HG03520 (cell line): ENCODE measurements at regions not wholly inside any gene's neighbourhood (a gene's known extent, or its start where the extent isn't known, plus 50 kb on each side); places are given as distances from the start of the nearest gene placed in this dataset.
"Not testable (repeated sequence)": the region's sequence is repeated elsewhere in the genome, so short reads cannot be mapped to it uniquely, and the experiment has no call there.

Experiments
- ATAC-seq: cut with Tn5 transposase; IDR thresholded peaks from one replicate; pipeline ENCODE4 v1.9.1; 2021; ENCODE audit warnings: mild to moderate bottlenecking, moderate library complexity; ENCODE audit not compliant: unreplicated experiment

DNA sequence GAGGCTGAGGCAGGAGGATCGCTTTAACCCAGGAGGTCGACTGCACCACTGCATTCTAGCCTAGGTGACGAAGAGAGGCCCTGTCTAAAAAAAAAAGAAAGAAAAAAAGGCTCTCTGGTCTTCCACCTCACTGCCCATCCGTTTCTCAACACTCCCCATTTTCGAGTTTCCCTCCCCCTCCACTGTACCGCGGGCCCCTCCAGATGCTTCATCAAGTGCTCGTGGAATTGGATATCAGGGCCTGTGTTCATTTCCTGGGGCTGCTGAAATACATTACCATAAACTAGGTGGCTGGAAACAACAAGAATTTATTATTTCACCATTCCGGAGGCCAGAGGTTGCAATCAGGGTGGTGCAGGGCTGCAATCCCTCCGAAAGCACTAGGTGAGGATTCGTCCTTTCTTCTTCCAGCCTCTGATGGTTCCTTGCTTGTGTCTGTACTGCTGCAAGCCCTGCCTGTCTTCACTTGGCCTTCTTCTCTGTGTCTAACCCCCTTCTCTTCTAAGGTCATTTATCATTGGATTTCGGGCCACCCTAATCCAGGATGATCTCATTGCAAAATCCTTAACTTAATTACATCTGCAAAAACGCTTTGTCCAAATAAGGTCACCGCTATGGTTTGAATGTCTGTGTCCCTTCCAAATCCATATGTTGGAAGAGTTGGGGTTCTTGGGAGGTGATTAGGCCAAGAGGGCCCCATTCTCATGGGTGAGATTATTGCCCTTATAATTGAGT lies 135.1 kb downstream of the CRLF3 start:
- not testable (repeated sequence) for ATAC-seq

DNA sequence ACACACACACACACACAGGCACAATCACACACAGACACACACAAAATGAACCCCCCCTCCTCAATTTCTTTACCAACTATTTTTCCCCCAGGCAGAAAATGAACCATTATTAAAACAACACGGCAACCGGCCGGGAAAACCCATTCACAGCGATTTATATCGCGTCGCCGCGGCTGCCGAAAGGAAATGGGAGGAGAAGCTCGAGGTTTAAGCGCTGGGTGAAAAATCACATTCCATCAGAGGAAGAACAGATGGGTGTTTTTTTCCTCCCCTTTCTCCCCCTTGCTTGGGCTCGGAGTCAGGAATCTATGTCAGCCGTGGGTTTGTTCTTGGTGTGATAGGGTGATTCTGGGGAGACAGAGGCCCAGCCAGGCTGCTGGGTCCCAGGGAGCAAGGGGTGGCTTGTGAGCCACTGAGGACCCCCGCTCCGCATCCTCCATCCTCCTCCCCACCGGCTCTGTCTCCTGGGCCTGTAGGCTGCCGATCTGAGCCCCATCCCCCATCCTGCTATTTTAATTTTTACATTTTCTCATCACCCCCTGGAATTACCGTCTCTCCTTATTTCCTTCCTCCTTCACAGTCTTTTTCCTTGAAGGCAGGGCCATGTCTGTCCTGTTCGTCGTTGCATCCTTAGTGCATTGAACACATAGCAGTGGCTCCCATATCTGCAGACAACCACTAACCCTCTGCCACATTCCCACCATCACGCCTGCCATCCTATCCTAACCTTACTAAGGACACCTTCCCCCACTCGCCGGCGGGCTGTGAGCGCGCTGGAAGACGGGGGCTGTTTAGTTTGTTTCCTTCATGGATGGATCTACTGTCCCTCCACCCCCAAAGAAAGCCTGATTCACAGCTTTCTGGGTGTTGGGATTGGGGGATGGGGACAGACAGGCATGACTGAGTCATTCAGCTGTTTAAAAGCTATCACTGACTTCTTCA lies 137.7 kb downstream of the CRLF3 start:
- not testable (repeated sequence) for ATAC-seq

DNA sequence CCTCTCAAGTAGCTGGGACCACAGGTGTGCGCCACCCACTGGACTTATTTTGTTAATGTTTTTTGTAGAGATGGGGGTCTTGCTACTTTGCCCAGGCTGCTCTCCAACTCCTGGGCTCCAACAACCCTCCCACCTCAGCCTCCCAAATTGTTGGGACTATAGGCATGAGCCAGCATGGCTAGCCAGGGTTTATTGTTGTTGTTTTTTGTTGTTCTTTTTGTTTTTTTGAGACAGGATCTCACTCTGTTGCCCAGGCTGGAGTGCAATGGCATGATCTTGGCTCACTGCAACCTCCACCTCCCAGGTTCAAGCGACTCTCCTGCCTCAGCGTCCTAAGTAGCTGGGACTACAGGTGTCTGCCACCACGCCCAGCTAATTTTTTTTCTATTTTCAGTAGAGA lies 142.2 kb downstream of the CRLF3 start:
- not testable (repeated sequence) for ATAC-seq

DNA sequence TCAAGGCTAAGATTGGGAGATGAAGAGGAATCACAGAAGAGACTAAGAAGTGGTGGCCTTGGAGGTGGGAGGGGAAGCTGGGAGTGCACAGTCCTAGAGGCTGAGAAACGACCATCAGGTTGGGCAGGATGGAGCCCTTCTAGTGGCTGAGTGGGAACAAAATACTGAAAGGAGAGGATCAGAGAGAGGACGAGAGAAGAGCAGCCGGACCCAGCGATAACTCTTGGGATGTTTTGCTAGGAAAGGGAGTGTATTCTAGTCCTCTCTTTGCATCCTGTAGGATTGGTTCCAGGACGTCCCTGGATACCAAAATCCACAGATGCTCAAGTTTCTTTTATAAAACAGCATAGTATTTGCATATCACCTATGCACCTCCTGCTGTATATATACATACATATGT lies 143.8 kb downstream of the CRLF3 start:
- not testable (repeated sequence) for ATAC-seq

DNA sequence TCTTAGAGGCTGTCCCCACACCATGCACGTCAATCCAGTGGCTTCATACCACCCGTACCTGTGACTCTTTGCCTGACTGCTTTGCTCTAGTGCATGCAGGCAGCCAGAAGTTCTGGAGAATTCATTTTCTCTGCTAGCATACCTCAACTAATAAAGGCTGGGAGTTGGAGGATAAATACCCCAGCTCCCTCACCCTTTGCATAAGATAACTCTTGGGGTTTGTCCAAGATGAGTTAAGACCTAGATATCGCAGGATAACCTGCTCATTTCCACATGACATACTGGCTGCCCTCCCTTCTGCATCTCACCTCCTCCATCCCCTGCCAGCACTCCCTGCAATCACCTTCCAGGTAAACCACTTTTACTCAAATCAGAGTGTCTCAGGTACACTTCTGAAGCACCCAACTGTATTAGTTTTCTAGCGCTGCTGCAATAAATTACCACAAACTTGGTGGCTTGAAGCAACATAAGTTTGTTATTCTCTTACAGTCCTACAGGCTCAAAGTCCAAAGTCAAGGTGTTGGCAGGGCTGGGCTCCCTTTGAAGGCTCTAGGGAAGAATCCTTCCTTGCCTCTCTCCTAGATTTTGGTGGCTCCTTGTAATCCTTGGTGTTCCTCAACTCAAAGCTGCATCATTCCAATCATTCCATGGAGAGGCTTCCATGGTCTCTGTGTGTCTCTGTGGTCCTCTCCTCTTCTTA lies 146.8 kb downstream of the CRLF3 start:
- no peak for ATAC-seq

DNA sequence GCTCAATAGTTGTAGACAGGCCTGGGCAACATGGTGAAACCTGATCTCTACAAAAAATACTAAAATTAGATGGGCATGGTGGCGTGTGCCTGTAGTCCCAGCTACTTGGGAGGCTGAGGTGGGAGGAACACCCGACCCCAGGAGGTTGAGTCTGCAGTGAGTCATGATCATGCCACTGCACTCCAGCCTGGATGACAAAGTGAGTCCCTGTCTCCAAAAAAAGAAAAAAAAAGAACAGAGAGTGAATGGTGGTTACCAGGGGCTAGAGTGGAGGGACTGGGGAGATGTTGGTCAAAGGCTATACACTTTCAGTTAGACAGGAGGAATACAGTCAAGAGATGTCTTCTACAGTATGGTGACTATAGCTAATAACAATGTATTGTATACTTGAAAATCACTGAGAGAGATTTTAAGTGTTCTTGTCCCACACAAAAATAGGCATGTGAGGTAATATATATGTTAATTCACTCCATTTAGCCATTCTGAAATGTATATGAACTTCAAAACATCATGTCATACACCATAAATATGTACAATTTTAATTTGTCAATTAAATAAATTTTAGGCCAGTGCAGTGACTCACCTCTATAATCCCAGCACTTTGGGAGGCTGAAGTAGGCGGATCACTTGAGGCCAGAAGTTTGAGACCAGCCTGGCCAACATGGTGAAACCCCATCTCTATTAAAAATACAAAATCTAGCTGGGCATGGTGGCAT lies 148.6 kb downstream of the CRLF3 start:
- not testable (repeated sequence) for ATAC-seq

DNA sequence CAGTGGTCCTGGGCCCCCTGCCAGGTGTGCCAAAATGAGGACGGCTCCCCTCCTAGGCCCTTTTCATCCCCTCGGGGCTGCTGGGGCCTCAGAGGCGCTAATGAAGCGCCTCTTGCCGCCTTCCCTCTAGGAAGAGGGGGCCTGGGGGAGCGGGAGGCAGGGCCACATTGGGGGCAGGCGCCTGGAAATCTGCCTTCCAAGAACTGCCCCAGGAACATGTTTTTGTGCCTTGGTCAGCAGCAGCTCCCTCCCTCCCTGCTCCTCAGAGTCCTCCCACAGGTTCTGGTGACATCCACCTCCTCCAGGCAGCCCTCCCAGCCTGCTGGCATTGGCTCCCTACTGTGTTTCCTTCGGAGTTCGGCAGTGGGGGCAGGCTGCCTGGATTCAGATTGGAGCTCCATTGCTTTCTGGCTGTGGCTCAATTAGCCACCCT lies 155.3 kb downstream of the CRLF3 start:
- not testable (repeated sequence) for ATAC-seq

DNA sequence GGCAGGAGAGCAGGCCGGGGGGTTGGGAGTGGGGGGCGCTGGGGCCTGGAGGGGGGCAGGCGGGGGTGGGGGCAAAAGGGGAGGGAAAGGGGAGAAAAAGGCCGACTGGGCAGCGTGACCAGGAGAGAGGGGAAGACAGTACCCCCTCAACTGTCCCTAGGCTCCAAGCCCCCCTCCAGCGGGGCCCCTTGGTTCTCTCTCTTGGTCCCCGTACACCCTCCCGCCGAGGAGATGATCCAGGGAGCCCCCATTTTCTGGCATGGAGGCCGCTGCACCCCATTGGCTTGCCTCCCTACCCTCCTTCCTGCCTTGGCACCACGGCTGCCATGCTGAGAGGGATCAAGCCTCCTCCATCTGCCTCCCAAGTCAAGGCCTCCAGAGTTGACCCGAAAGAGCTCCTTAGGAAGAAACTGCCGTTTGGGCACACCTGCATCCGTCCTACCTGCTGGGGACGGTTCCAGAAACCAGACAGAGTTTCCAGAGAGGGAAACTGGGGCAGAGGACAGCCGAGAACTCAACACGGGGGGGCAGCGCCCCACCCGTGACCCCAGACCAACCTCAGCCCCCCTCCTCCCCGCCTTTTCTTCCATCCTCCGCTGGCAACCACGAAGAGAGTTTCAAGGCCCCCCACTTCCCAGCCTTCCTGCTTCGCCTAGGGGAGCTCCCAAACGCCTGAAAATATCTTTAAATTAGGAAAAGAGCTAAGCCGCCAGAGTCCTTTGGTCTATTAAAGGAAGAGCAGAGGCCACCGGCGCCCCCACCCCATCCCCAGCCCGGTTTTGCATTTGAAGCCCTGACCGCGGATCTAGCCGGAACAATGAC lies 155.9 kb downstream of the CRLF3 start:
- not testable (repeated sequence) for ATAC-seq

DNA sequence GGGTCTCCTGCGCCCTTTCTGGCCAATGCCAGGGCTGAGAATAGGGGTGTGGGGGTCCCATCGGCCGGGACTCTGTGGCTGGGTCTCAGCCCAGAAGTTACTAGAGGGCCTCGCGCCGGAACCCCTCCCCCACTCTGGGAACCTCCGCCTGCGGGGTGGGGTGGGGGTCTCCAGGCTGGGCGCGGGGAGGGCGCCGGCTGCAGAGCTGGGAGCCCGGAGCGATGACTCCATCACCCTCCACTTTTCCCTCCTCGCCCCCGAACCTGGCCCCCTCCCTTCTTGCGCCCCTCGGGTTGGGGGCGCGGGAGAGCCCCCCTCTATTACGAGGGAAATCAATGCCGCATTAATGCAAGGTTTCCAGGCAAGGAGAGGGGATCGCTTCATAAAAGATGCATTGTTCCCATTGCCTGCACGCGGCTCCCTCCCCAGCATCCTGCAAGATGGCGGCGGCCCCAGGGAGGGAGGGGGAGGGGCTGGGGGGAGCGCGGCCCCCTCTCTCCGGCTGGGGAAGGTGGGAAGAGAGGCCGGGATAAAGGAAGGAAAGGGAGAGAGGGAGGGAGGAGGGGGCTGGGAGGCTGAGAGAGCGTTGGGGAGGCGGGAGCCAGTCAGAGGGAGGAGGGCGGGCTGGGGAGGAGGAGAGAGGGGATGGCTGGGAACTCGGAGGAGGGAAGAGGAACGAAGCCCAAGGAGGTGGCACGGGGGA lies 156.7 kb downstream of the CRLF3 start:
- not testable (repeated sequence) for ATAC-seq

DNA sequence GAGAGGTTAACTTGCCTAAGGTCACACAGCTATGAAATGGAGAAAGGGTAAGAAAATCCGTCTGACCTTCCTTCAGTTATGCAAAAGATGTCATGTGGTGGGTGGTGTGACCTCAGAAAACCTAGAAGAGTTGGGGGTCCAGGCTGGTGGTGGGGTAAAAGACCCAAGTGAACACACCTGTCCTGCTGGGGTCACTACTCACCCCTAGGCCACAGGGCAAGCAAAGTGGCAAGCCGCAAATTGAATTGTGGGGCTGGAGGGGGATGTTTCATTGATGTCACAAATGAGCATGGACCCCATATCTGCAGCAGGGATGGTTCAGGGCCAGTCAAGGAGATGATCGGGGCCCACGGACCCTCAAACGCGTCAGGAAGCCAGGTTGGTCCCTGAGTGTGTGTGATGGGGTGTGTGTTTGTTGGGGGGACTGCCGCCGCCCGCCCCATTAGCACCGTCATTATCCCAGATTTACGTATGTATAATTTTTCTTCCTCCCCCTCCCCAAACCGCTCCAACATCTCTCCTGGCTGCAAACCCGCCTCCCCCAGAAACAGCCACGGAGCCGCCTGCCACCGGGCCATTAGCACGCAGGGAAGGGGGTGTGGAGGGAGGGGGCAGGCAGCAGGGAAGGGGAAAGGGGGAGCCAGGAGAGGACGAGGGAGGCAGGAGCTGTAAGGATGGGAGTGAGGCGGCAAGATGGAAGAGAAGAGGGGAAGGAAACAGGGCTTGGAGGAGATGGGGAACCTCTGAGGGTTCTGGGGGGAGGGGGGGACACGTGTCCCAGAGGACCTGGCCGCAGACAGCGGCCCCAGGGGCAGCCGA lies 157.4 kb downstream of the CRLF3 start:
- ATAC-seq, result not testable (repeated sequence)

DNA sequence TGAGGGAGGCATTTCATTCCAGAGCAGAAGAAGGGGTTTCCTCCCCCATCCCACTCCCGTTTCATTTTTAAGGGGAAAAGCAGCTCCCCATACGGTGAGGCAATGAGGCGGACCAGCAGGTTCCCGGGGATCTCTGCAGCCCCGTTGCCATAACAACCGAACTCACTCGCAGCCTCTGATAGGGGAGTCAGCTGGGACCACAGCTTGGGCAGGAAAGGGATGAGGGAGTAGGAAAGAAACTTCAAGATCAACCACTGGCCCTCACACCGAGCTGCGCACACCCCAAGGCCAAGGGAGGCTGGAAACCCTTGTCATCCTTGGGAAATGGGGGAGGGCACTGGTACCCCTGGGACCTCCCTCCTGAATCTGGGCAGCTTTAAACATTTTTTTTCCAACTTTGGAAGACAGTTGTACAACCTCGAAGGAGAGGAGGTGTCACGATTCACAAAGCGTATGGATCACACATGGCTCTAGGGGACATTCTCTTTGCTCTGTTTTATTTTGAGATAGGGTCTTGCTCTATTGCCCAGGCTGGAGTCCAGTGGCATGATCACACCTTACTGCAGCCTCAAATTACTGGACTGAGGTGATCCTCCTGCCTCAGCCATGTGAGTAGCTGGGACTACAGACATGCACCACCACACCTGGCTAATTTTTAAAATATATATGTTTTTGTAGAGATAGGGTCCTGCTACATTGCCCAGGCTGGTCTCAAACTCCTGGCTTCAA lies 160.6 kb downstream of the CRLF3 start:
- ATAC-seq, result not testable (repeated sequence)

DNA sequence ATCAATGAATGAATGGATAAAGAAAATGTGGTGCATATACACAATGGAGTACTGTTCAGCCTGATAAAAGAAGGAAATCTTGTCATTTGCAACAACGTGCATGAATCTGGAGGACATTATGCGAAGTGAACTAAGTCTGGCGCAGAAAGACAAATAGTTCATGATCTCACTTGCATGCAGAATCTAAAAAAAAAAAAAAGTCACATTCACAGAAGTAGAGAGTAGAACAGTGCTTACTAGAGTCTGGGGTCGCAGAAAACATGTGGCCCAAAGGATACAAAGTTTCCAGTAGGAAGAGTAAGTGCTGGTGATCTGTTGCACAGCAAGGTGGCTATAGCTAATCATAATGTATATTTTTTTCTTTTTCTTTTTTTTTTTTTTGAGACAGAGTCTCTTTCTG lies 167.3 kb downstream of the CRLF3 start:
- not testable (repeated sequence) for ATAC-seq

DNA sequence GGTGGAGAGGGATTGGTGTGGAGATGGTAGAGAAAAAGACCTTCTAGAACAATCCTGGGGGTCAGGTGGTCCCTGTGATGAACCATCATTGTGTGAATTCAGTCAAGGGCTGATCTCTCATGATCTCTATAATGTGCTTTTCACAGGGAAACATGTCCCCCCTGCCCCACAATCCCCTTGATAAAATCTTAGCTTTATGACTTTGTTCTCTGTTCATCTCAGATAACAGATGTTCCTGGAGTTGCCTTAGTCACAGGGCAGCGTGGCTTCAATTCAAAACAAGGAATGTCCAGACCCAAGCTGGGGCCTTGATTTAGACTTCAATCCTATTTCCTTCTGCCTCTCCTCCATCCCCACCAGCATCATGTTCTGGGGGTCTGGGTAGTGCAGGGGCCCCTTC lies 171.5 kb downstream of the CRLF3 start:
- ATAC-seq, result not testable (repeated sequence)

DNA sequence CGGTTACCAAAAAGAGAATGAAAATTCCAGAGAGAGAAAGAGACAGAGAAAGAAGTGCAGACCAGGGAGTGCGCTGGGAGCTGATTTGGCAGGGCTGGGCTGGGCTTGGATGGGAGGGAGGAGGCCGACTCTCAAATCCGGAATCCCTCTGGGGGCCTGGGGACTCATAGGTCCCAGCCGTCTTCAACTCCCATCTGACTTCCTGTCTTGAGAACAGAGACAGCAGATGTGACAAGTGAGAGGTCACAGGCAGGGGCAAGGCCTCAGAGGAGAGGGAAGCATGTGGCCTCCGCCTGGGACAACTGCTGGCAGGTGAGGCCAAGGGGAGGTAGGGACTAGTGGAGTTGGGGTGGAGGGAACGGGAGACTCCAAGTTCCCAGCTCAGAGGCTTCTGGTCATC lies 172.9 kb downstream of the GOSR1 start:
- not testable (repeated sequence) for ATAC-seq

DNA sequence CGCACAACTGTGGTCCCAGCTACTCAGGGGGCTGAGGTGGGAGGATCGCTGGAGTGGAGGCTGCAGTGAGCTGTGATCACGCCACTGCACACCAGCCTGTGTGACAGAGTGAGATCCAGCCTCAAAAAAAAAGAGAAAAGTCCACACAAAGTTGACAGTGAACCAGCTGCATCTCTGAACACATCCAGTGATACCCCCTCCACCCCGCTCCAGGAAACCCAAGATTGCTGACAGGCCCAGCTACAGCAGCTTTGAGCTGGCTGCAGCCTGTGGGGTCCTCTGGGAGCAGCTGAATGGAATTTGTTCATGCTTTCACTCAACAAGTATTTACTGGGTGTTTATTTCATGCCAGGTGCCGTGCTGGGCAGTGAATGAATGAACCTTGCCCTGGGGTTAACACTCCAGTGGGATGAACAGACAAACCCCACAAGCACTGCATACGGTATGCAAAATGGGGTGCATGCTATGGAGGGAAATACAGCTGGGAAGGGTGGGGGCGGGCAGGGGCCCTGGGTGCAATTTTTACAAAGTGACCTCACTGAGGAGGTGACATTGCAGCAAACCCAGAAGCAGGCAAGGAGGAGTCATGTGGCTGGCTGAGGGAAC lies 170.9 kb downstream of the GOSR1 start:
- ATAC-seq, result not testable (repeated sequence)

DNA sequence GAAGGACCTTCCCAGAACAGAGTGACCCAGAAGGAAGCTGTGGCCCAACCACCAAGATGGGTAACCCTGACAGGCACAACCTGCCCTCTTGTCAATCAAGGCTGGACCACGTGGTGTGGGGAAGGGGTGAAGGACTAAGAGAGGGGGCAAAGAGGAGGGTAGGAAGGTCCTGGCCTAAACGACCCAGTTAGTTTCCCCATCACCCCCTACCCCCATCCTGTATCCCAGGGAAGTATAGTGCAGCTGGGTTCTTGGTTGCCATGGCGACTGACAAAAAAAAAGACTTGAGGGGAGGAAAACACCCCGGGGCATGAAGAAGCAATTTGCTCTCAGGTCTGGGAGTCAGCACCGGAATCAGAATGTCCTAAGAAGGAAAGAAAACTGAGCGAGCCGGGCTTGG lies 168.7 kb downstream of the GOSR1 start:
- not testable (repeated sequence) for ATAC-seq

DNA sequence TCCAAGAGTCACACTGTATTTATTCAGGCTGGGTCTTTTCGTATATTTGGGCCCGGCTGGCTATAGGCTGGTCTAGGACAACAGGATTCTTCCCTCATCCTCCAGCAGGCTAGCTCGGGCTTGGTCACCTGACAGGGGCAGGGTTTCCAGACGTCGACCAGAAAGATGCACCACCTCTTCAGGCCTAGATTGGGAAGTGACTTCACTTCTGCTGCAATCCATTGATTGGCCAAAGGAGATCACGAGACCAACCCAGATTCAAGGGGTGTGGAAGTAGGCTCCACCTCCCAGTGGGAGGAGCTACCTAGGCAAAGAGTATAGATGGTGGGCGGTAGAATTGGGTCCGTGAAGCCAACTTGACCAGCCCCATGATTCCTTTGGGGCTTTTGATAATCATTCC lies 167.5 kb downstream of the GOSR1 start:
- not testable (repeated sequence) for ATAC-seq
